ENCODE measurements at regions not wholly inside any gene's neighbourhood (a gene's known extent, or its start where the extent isn't known, plus 50 kb on each side); places are given as distances from the start of the nearest gene placed in this dataset.

DNA sequence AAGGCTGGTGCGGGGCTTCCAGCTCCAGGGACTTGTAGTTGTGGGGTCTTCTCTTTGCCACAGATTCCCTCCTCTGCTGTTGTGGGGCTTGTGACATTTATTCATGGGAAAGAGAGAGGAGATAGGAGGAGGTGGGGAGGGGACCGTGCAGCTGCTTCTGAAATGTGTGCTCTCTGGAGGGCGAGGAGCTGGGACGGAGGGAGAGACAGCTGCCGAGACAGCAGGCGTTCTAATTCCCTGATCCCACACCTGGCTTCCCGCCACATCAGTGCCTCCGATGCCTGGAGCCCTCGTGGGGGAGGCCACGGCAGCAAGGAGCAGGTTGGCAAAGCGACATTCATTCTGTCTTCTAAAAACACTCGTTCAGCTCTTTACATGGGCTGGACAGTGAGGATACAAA is 164.4 kb downstream of the USP12 start:
- Histone ChIP-seq H4K20me1 (ENCODE audit: insufficient read depth, low read length) (no peaks in the 10 kb centered on the region), H3K4me2 (replicated peaks; ENCODE audit: extremely low read depth, low read length, poor library complexity, severe bottlenecking) (no peak overlapping the region), H3K9ac (ENCODE audit: insufficient read depth, low read length, poor library complexity, severe bottlenecking) (no peak overlapping the region), H3K27me3 (ENCODE audit: control insufficient read depth in 2 of 2, insufficient read depth in 2 of 2, low read length in 2 of 2) (peaks cover 3 to 32% of the 10 kb centered on the region in 2 donors), H3K36me3 (replicated peaks in 1 of 2; ENCODE audit: control insufficient read depth in 1 of 2, insufficient read depth in 2 of 2, low read length in 2 of 2) (no peaks in the 10 kb centered on the region), H2AFZ (ENCODE audit: insufficient read depth, low read depth, low read length, poor library complexity, severe bottlenecking) (peak overlapping the region; percentile 11), H3K79me2 (ENCODE audit: insufficient read depth, low read length) (no peaks in the 10 kb centered on the region), H3K27ac (ENCODE audit: low read depth in 1 of 2, low read length in 2 of 2) (no peak overlapping the region), H3K4me3 (replicated peaks in 1 of 3; ENCODE audit: low read depth in 2 of 3, low read length in 3 of 3) (no peak overlapping the region), H3K4me1 (ENCODE audit: control insufficient read depth in 1 of 2, insufficient read depth in 2 of 2, low read length in 2 of 2) (peaks cover 5 to 9% of the 10 kb centered on the region in 2 donors), H3K9me3 (replicated peaks in 1 of 2; ENCODE audit: control insufficient read depth in 1 of 2, insufficient read depth in 1 of 2, low read length in 2 of 2) (no peaks in the 10 kb centered on the region)
- peaks cover 26 to 42% (median 41%) of the 10 kb centered on the region in 3 donors for H3K27me3 Mint-ChIP-seq (ENCODE audit: low read depth in 3 of 3)
- peak overlapping the region in 1 of 7 donors; percentile 3 for H3K27ac Mint-ChIP-seq
- DNase-seq = no peak
- peaks cover 3% of the 10 kb centered on the region for H3K4me1 Mint-ChIP-seq
- intact Hi-C loops (cut with micrococcal nuclease) = no loop called here
- H3K36me3 Mint-ChIP-seq = no peaks in the 10 kb centered on the region
- TF ChIP-seq, protein P1, sequence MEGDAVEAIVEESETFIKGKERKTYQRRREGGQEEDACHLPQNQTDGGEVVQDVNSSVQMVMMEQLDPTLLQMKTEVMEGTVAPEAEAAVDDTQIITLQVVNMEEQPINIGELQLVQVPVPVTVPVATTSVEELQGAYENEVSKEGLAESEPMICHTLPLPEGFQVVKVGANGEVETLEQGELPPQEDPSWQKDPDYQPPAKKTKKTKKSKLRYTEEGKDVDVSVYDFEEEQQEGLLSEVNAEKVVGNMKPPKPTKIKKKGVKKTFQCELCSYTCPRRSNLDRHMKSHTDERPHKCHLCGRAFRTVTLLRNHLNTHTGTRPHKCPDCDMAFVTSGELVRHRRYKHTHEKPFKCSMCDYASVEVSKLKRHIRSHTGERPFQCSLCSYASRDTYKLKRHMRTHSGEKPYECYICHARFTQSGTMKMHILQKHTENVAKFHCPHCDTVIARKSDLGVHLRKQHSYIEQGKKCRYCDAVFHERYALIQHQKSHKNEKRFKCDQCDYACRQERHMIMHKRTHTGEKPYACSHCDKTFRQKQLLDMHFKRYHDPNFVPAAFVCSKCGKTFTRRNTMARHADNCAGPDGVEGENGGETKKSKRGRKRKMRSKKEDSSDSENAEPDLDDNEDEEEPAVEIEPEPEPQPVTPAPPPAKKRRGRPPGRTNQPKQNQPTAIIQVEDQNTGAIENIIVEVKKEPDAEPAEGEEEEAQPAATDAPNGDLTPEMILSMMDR (IDR thresholded peaks at IDR 0.05) = no peak
- H3K9me3 Mint-ChIP-seq = peaks cover 0 to 5% (median 0%) of the 10 kb centered on the region in 7 donors
- 77% methylated on average over 10 of the region's 12 CpGs for WGBS (ENCODE audit: insufficient coverage)
- H3K4me3 Mint-ChIP-seq = peak overlapping the region; percentile 54 to 69

DNA sequence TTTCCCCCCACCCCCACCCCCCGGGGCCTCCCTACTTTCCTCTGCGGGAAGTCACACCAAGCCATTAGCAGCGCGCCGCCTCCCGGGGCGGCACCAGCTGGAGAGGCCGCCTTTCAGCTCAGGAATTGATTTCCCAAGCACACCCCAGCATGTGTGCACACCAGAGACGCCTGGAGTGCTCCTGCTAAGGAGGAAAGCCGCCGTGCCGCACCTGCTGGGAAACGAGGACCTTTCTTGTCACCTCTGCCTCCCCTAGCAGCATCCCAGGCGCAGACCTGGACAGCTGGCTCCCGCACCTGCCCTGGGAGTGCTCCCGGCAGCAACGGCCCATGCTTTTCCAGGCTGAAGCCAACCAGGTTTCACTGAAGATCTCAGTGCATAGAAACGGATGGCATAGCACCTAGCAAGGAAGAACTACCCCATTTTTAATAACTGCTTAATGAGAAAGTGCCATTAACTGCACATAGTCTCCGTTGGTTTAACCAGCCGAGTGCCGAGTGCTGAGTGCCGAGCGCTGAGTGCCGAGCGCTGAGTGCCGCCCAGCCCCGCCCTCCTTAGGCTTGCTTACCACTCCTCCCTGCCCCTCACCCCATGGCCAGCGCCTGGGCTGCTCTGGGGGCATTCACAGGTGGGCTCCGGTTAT is 165.0 kb downstream of the USP12 start:
- no peaks in the 10 kb centered on the region for H3K36me3 Mint-ChIP-seq
- WGBS (ENCODE audit: insufficient coverage) = 0% methylated on average over 23 of the region's 29 CpGs
- TF ChIP-seq, protein P1 (IDR thresholded peaks at IDR 0.05) = no peak
- H3K36me3 ChIP-seq (replicated peaks in 1 of 2; ENCODE audit: control insufficient read depth in 1 of 2, insufficient read depth in 2 of 2, low read length in 2 of 2) = no peaks in the 10 kb centered on the region
- H4K20me1 ChIP-seq (ENCODE audit: insufficient read depth, low read length) = no peaks in the 10 kb centered on the region
- H3K27me3 Mint-ChIP-seq (ENCODE audit: low read depth in 3 of 3) = peaks cover 26 to 42% (median 41%) of the 10 kb centered on the region in 3 donors
- H3K79me2 ChIP-seq (ENCODE audit: insufficient read depth, low read length) = no peaks in the 10 kb centered on the region
- H3K4me1 Mint-ChIP-seq = peaks cover 3% of the 10 kb centered on the region
- no peak overlapping the region for H3K9ac ChIP-seq (ENCODE audit: insufficient read depth, low read length, poor library complexity, severe bottlenecking)
- no peaks in the 10 kb centered on the region for H3K9me3 ChIP-seq (replicated peaks in 1 of 2; ENCODE audit: control insufficient read depth in 1 of 2, insufficient read depth in 1 of 2, low read length in 2 of 2)
- H3K4me3 ChIP-seq (replicated peaks in 1 of 3; ENCODE audit: low read depth in 2 of 3, low read length in 3 of 3) = no peak overlapping the region
- H3K9me3 Mint-ChIP-seq = peaks cover 0 to 5% (median 0%) of the 10 kb centered on the region in 7 donors
- H3K4me3 Mint-ChIP-seq = peak overlapping the region; percentile 54 to 69
- no peak overlapping the region for H3K27ac ChIP-seq (ENCODE audit: low read depth in 1 of 2, low read length in 2 of 2)
- DNase-seq = no peak
- peak overlapping the region; percentile 11 for H2AFZ ChIP-seq (ENCODE audit: insufficient read depth, low read depth, low read length, poor library complexity, severe bottlenecking)
- peaks cover 5 to 9% of the 10 kb centered on the region in 2 donors for H3K4me1 ChIP-seq (ENCODE audit: control insufficient read depth in 1 of 2, insufficient read depth in 2 of 2, low read length in 2 of 2)
- peak overlapping the region in 1 of 7 donors; percentile 3 for H3K27ac Mint-ChIP-seq
- intact Hi-C loops (cut with micrococcal nuclease) = no loop called here
- peaks cover 3 to 32% of the 10 kb centered on the region in 2 donors for H3K27me3 ChIP-seq (ENCODE audit: control insufficient read depth in 2 of 2, insufficient read depth in 2 of 2, low read length in 2 of 2)
- H3K4me2 ChIP-seq (replicated peaks; ENCODE audit: extremely low read depth, low read length, poor library complexity, severe bottlenecking) = no peak overlapping the region

Measured in CD14-positive monocyte (primary cell).